ENCODE measurements at regions not wholly inside any gene's neighbourhood (a gene's known extent, or its start where the extent isn't known, plus 50 kb on each side); places are given as distances from the start of the nearest gene placed in this dataset.

GRCh38 chr4:100841911-100842310 lies 324.1 kb upstream of the EMCN start:
- H3K4me1 Mint-ChIP-seq (ENCODE audit: low read depth, unreplicated experiment), result peaks cover 35% of the 10 kb centered on the region
- H3K27me3 Mint-ChIP-seq (ENCODE audit: unreplicated experiment), result no peaks in the 10 kb centered on the region
- TF ChIP-seq CTCF (IDR thresholded peaks at IDR 0.05; ENCODE audit: partially characterized antibody, unreplicated experiment), result no peak
- H3K36me3 Mint-ChIP-seq (ENCODE audit: unreplicated experiment), result no peaks in the 10 kb centered on the region
- DNase-seq, result no peak
- no peak overlapping the region for H3K4me3 Mint-ChIP-seq (ENCODE audit: unreplicated experiment)
- H3K27ac Mint-ChIP-seq (ENCODE audit: unreplicated experiment), result no peak overlapping the region
- H3K9me3 Mint-ChIP-seq (ENCODE audit: unreplicated experiment), result peaks cover 2% of the 10 kb centered on the region

GRCh38 chr4:100839712-100840111 lies 321.9 kb upstream of the EMCN start:
- peaks cover 2% of the 10 kb centered on the region for H3K9me3 Mint-ChIP-seq (ENCODE audit: unreplicated experiment)
- no peak overlapping the region for H3K4me3 Mint-ChIP-seq (ENCODE audit: unreplicated experiment)
- no peaks in the 10 kb centered on the region for H3K36me3 Mint-ChIP-seq (ENCODE audit: unreplicated experiment)
- H3K27me3 Mint-ChIP-seq (ENCODE audit: unreplicated experiment), result peaks cover 3% of the 10 kb centered on the region
- H3K4me1 Mint-ChIP-seq (ENCODE audit: low read depth, unreplicated experiment), result peaks cover 36% of the 10 kb centered on the region
- no peak for DNase-seq
- H3K27ac Mint-ChIP-seq (ENCODE audit: unreplicated experiment), result no peak overlapping the region
- no peak for TF ChIP-seq CTCF (IDR thresholded peaks at IDR 0.05; ENCODE audit: partially characterized antibody, unreplicated experiment)

GRCh38 chr4:100838286-100838685 lies 320.5 kb upstream of the EMCN start:
- Mint-ChIP-seq H3K27ac (ENCODE audit: unreplicated experiment) (peak overlapping the region; percentile 39), H3K36me3 (ENCODE audit: unreplicated experiment) (no peaks in the 10 kb centered on the region), H3K4me1 (ENCODE audit: low read depth, unreplicated experiment) (peaks cover 26% of the 10 kb centered on the region), H3K9me3 (ENCODE audit: unreplicated experiment) (peaks cover 2% of the 10 kb centered on the region), H3K27me3 (ENCODE audit: unreplicated experiment) (peaks cover 3% of the 10 kb centered on the region), H3K4me3 (ENCODE audit: unreplicated experiment) (peak overlapping the region; percentile 71)
- peak; percentile 40 for DNase-seq
- TF ChIP-seq CTCF (IDR thresholded peaks at IDR 0.05; ENCODE audit: partially characterized antibody, unreplicated experiment), result no peak

GRCh38 chr4:100836929-100837328 lies 319.1 kb upstream of the EMCN start:
- no peak for TF ChIP-seq CTCF (IDR thresholded peaks at IDR 0.05; ENCODE audit: partially characterized antibody, unreplicated experiment)
- peaks cover 2% of the 10 kb centered on the region for H3K9me3 Mint-ChIP-seq (ENCODE audit: unreplicated experiment)
- H3K27me3 Mint-ChIP-seq (ENCODE audit: unreplicated experiment), result peaks cover 3% of the 10 kb centered on the region
- peak overlapping the region; percentile 6 for H3K4me3 Mint-ChIP-seq (ENCODE audit: unreplicated experiment)
- no peak for DNase-seq
- peak overlapping the region; percentile 73 for H3K27ac Mint-ChIP-seq (ENCODE audit: unreplicated experiment)
- no peaks in the 10 kb centered on the region for H3K36me3 Mint-ChIP-seq (ENCODE audit: unreplicated experiment)
- peaks cover 24% of the 10 kb centered on the region for H3K4me1 Mint-ChIP-seq (ENCODE audit: low read depth, unreplicated experiment)

GRCh38 chr4:100834616-100835015 lies 316.8 kb upstream of the EMCN start:
- H3K27ac Mint-ChIP-seq (ENCODE audit: unreplicated experiment), result no peak overlapping the region
- peaks cover 3% of the 10 kb centered on the region for H3K27me3 Mint-ChIP-seq (ENCODE audit: unreplicated experiment)
- no peak overlapping the region for H3K4me3 Mint-ChIP-seq (ENCODE audit: unreplicated experiment)
- H3K4me1 Mint-ChIP-seq (ENCODE audit: low read depth, unreplicated experiment), result peaks cover 33% of the 10 kb centered on the region
- peaks cover 2% of the 10 kb centered on the region for H3K9me3 Mint-ChIP-seq (ENCODE audit: unreplicated experiment)
- no peak for TF ChIP-seq CTCF (IDR thresholded peaks at IDR 0.05; ENCODE audit: partially characterized antibody, unreplicated experiment)
- no peak for DNase-seq
- H3K36me3 Mint-ChIP-seq (ENCODE audit: unreplicated experiment), result no peaks in the 10 kb centered on the region

Measured in glutamatergic neuron (in vitro differentiated cells).